Transverse colon (tissue), 4 donors: ENCODE measurements at regions not wholly inside any gene's neighbourhood (a gene's known extent, or its start where the extent isn't known, plus 50 kb on each side); places are given as distances from the start of the nearest gene placed in this dataset.
"Not testable (repeated sequence)": the region's sequence is repeated elsewhere in the genome, so short reads cannot be mapped to it uniquely, and the experiment has no call there.

Source experiments
- DNase-seq: peaks from one replicate; pipeline ENCODE4 v3.0.0-alpha.2; 2019
- H3K27ac ChIP-seq, 4 donors: fragments of 200-600 bp; sonication (generic); 2 replicates each; pipeline ENCODE4 v1.5.1; 2016 to 2018; ENCODE audit warnings: inconsistent platforms in 4 of 4
- H3K27me3 ChIP-seq: fragments of 200-600 bp; sonication (generic); 2 replicates; pipeline ENCODE4 v1.5.1; 2017; ENCODE audit warnings: inconsistent platforms
- H3K36me3 ChIP-seq, 4 donors: fragments of 200-600 bp; sonication (generic); 2 replicates each; pipeline ENCODE4 v1.5.1; 2017 to 2019; ENCODE audit warnings: inconsistent platforms in 4 of 4
- H3K4me1 ChIP-seq, 4 donors: fragments of 200-600 bp; sonication (generic); 2 replicates each; pipeline ENCODE4 v1.5.1; 2017 to 2020; ENCODE audit warnings: inconsistent platforms in 4 of 4
- H3K4me3 ChIP-seq, 4 donors: fragments of 200-600 bp; sonication (generic); 1 replicate in 1 of 4; 2 replicates in 3 of 4; pipeline versions ENCODE4 v1.5.1 to v1.6.1; 2017 to 2019; ENCODE audit warnings: inconsistent platforms in 4 of 4
- H3K9me3 ChIP-seq, 2 donors: fragments of 200-600 bp; sonication (generic); 2 replicates each; pipeline ENCODE4 v1.5.1; 2017 to 2019; ENCODE audit warnings: inconsistent platforms in 2 of 2
- EP300 ChIP-seq: sonication (generic); formaldehyde crosslinking; IDR thresholded peaks from one replicate; pipeline ENCODE4 v1.6.1; 2017; ENCODE audit warnings: antibody characterized with exemption, low read depth
- POLR2A ChIP-seq: fragments of 450-650 bp; IDR thresholded peaks from one replicate; pipeline ENCODE4 v1.6.1; 2016; ENCODE audit warnings: antibody characterized with exemption, mild to moderate bottlenecking, moderate library complexity
- POLR2AphosphoS5 ChIP-seq, 3 donors: sonication (generic); formaldehyde crosslinking; IDR thresholded peaks; one replicate each; pipeline ENCODE4 v1.6.1; 2016; ENCODE audit warnings: antibody characterized with exemption in 3 of 3
- WGBS, 2 donors: methylation state at CpG; one replicate each; pipeline ENCODE4 v1.1.5; 2018; ENCODE audit warnings: low coverage in 1 of 2; 5-methylcytosine and 5-hydroxymethylcytosine counted together
- in situ Hi-C, 4 donors: fragments of 200-750 bp; cut with MboI; loops; one replicate each; pipeline versions ENCODE4 v1.15.0 to v1.15.1; 2017; ENCODE audit warnings: low sequenced_read_pairs in 3 of 4, low pct_ligation_motif_present in 1 of 4, low pct_unique_long_range_greater_than_20kb in 1 of 4
- intact Hi-C: fragments of 100-400 bp; cut with DNase I; formaldehyde crosslinking; loops from one replicate; pipeline ENCODE4 v1.15.1; 2023; ENCODE audit warnings: low total_unique reads
- TF ChIP-seq, protein P1 (sequence below), 5 experiments: fragments of 200-600 bp in 3 of 5; fragments of 450-650 bp in 2 of 5; sonication (generic) in 3 of 5; IDR thresholded peaks; 1 replicate in 2 of 5; 2 replicates in 3 of 5; pipeline ENCODE4 v1.5.1; 2016 to 2017; ENCODE audit warnings: antibody characterized with exemption in 5 of 5, inconsistent platforms in 3 of 5, mild to moderate bottlenecking in 2 of 5, moderate library complexity in 1 of 5

DNA sequence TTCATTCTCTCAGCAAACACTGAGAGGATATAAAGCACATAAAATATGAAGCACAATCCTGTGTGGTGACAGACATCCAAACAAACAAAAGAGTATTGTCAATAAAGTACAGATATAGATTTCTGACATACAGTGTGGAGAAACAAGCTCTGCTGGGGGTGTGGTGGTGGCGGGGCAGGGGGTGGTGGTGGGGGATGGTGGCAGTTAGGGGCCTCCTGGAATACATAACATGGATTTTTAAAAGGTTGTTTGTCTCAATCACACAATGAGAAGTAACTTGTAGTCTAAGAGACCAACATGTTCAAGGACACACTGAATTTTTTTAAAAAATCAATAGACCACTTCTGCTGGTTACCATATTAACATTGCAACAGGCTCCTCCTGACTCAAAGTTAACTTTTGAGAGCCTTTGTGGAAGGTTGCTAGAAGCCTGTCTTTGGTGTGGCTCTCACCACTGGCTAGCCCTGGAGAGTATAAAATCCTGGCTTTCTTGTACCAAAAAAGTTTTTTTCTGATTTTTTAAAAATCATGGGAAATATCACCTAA is 1197.4 kb downstream of the SUCLG1 start:
- no peaks in the 10 kb centered on the region for H3K36me3 ChIP-seq
- no peak for DNase-seq
- no peaks in the 10 kb centered on the region for H3K4me1 ChIP-seq
- 35 to 40% methylated on average over 1 of the region's 1 CpG for WGBS, 2 donors
- in situ Hi-C loops, result no loop called here
- intact Hi-C loops, result no loop called here
- no peaks in the 10 kb centered on the region for H3K27me3 ChIP-seq
- no peak overlapping the region for H3K27ac ChIP-seq
- no peak for TF ChIP-seq EP300
- TF ChIP-seq, protein P1, sequence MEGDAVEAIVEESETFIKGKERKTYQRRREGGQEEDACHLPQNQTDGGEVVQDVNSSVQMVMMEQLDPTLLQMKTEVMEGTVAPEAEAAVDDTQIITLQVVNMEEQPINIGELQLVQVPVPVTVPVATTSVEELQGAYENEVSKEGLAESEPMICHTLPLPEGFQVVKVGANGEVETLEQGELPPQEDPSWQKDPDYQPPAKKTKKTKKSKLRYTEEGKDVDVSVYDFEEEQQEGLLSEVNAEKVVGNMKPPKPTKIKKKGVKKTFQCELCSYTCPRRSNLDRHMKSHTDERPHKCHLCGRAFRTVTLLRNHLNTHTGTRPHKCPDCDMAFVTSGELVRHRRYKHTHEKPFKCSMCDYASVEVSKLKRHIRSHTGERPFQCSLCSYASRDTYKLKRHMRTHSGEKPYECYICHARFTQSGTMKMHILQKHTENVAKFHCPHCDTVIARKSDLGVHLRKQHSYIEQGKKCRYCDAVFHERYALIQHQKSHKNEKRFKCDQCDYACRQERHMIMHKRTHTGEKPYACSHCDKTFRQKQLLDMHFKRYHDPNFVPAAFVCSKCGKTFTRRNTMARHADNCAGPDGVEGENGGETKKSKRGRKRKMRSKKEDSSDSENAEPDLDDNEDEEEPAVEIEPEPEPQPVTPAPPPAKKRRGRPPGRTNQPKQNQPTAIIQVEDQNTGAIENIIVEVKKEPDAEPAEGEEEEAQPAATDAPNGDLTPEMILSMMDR (IDR thresholded peaks at IDR 0.05), result no peak
- TF ChIP-seq POLR2AphosphoS5 (IDR thresholded peaks at IDR 0.05), result no peak
- no peak for TF ChIP-seq POLR2A
- H3K9me3 ChIP-seq, result no peaks in the 10 kb centered on the region
- no peak overlapping the region for H3K4me3 ChIP-seq

DNA sequence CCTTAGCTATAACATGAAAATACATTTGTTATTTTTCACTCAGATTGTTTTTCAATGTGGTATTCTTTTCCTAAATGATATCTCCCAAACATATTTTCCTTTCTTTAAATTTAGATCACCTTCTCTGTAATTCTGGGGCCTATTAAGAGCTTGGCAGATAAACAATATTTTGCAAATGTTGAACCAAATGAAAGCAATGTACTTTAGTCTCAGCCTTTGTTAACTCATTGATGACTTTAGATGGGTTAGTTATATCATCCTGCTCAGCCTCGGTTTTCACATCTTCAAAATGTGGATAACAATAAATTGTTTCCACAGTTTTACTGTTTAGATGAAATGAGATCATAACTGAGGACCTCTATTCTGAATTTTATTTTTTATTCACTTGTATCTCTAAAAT is 1205.2 kb downstream of the SUCLG1 start:
- in situ Hi-C loops, result no loop called here
- Histone ChIP-seq H3K27ac (no peak overlapping the region), H3K27me3 (no peaks in the 10 kb centered on the region), H3K4me1 (no peaks in the 10 kb centered on the region), H3K9me3 (no peaks in the 10 kb centered on the region), H3K4me3 (no peak overlapping the region), H3K36me3 (no peaks in the 10 kb centered on the region)
- intact Hi-C loops, result no loop called here
- TF ChIP-seq POLR2A (no peak), POLR2AphosphoS5 (IDR thresholded peaks at IDR 0.05) (no peak), EP300 (no peak)
- TF ChIP-seq, protein P1 (IDR thresholded peaks at IDR 0.05), result no peak
- DNase-seq, result no peak
- 67% methylated on average over 1 of the region's 1 CpG for WGBS, 2 donors

DNA sequence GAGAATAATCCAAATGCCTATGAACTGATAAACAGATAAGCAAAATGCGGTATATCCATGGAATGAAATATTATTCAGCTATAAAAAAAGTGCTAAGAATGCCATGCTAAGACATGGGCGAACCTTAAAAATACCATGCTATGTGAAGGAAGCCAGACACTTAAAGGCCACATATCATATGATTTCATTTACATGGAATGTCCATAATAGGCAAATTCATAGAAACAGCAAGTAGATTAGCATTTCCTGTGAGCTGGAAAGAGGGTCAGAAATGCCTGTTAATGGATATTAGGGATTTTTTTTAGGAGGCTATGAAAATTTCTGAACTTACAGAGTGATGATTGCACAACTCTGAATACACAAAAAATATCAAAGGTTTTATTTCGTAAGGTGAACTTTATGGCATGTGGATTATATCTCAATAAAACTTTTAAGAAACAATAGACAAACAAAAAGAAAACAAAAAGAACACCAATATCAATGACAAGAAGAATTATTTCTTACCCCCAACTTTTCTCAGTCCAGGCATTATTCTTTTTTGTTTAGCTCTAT is 1207.7 kb downstream of the SUCLG1 start:
- H3K27me3 ChIP-seq, result no peaks in the 10 kb centered on the region
- H3K9me3 ChIP-seq, result no peaks in the 10 kb centered on the region
- no peaks in the 10 kb centered on the region for H3K36me3 ChIP-seq
- no peak for TF ChIP-seq POLR2A
- no peak for TF ChIP-seq EP300
- TF ChIP-seq, protein P1 (IDR thresholded peaks at IDR 0.05), result no peak
- no peak for TF ChIP-seq POLR2AphosphoS5 (IDR thresholded peaks at IDR 0.05)
- no peaks in the 10 kb centered on the region for H3K4me1 ChIP-seq
- H3K27ac ChIP-seq, result no peak overlapping the region
- H3K4me3 ChIP-seq, result no peak overlapping the region
- in situ Hi-C loops, result no loop called here
- intact Hi-C loops, result no loop called here
- WGBS, 2 donors, result 63 to 83% methylated on average over 3 of the region's 3 CpGs
- no peak for DNase-seq

DNA sequence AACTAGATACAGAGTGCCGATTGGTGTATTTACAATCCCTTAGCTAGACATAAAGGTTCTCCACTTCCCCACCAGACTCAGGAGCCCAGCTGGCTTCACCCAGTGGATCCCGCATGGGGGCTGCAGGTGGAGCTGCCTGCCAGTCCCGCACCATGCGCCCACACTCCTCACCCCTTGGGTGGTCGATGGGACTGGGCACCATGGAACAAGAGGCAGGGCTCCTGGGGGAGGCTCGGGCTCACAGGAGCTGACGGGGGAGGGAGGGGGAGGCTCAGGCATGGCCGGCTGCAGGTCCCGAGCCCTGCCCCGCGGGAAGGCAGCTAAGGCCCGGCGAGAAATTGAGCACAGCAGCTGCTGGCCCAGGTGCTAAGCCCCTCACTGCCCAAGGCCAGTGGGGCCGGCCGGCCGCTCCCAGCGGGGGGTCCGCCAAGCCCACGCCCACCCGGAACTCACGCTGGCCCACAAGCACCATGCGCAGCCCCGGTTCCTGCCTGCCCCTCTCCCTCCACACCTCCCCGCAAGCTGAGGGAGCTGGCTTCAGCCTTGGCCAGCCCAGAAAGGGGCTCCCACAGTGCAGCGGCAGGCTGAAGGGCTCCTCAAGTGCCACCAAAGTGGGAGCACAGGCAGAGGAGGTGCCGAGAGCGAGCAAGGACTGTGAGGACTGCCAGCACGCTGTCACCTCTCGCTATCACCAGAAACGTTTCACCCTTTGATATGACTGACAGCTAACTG is 1213.1 kb downstream of the SUCLG1 start:
- WGBS, 2 donors, result 94% methylated on average over 22 of the region's 30 CpGs; no CpG with 5 or more reads in 1 of the 2 donors
- H3K27ac ChIP-seq, H3K36me3 ChIP-seq, intact Hi-C loops, H3K4me3 ChIP-seq, in situ Hi-C loops, H3K4me1 ChIP-seq, DNase-seq, H3K9me3 ChIP-seq, H3K27me3 ChIP-seq: not testable (repeated sequence)
